ENCODE measurements at regions not wholly inside any gene's neighbourhood (a gene's known extent, or its start where the extent isn't known, plus 50 kb on each side); places are given as distances from the start of the nearest gene placed in this dataset.

- no peak for DNase-seq
Measured at GRCh38 chr2:4269885-4270284, 566.5 kb downstream of the DCDC2C start.

DNA sequence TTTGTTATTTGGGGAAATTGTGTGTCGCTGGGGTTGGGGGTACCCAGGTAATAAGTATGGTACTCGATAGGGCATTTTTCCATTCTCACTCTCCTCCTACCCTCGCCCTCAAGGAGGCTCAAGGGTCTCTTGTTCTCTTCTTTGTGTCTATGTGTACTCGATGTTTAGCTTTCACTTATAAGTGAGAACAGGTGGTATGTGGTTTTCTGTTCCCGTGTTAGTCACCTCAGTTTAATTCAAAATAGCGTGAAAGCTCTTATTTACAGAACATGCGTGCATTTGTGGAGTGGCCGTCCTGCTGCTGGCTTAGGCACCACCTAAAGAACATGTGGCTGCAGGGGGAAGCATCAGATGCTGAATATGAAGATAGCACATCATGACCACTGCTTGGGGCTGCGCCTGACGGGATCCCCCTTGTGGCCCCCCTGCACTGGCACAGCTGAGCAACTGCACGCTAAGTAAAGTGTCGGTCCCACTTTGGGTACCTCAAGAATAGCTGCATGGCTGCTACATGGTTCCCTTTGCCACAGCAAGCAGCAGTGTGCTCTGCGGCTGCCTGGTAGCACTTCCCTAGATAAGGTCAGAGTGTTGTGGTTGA, 569.0 kb downstream of the DCDC2C start:
- DNase-seq, result no peak

GRCh38 chr2:4278392-4278791, 575.0 kb downstream of the DCDC2C start:
- DNase-seq, result no peak

- DNase-seq, result no peak
Measured at GRCh38 chr2:4279431-4279830, 576.1 kb downstream of the DCDC2C start.

GRCh38 chr2:4291430-4291829, 588.1 kb downstream of the DCDC2C start:
- DNase-seq, result no peak

DNA sequence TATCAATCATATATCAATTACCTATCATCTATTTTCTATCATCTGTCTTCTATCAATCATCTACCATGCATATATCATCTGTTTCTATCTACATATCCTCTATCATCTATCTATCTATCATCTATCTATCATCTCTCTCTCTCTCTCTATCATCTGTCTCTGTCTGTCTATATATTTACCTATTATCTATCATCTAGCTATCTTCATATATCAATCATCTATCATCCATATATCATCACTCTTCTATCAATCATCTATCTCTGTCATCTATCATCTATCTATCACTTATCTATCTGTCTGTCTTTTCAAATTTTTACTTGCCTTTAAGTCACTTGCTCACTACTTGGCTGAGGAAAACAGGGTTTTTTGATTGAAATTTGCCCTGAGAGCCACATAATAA, 592.3 kb downstream of the DCDC2C start:
- no peak for DNase-seq

- no peak for DNase-seq
Measured at GRCh38 chr2:4300616-4301015, 597.2 kb downstream of the DCDC2C start.

DNA sequence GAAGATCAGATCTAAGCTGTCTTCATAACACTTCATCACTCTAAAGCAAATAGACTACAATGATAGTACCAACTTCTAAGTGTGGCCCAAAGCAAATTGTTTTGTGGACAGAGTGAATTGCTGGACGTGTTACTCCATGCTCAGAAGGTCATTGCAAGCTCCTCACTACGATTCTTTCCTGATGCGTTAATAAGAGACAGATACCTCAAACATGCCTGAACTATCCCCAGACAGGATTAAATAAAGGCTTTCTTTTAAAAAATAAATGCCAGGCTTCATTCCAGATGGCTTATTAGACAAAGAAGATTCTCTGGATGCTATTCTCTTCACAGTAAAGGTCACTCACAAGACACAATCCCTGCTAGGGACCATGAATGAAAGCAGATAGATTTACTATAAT, 621.2 kb downstream of the DCDC2C start:
- no peak for DNase-seq

GRCh38 chr2:4336864-4337263, 633.5 kb downstream of the DCDC2C start:
- DNase-seq, result no peak

DNA sequence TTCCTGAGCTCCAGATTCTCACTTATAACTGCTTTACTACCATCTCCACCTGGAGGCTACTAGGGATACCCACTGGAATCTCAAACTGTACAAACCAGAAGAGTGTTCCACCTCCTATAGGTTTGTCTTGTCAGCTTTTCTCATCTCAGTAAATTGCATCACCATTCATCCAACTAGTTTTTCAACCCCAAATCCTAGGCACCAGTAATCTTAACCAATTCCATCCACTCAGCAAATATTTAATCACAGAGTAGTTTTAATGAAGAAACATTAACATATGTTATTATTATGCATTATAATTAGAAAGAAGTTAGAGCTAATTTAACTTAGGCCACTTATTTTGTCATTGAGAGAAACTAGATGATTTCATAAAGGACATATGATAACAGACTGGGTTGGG, 635.0 kb downstream of the DCDC2C start:
- DNase-seq, result no peak

DNA sequence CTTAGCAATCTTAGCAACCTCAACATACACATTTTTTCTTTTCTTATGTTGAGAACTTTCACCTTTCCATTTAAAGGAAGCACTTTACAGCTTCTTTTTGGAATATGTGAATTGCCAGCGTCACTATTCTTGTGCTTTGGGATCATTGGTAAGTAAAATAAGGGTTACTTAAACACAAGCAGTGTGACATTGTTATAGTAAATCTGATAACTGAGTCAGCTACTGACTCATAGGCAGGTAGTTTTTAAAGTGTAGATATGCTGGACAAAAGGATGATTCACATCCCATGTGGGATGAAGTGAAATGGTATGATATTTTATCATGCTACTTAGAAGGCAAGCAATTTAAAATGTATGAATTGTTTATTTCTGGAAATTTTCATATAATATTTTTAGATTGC, 637.2 kb downstream of the DCDC2C start:
- no peak for DNase-seq

DNA sequence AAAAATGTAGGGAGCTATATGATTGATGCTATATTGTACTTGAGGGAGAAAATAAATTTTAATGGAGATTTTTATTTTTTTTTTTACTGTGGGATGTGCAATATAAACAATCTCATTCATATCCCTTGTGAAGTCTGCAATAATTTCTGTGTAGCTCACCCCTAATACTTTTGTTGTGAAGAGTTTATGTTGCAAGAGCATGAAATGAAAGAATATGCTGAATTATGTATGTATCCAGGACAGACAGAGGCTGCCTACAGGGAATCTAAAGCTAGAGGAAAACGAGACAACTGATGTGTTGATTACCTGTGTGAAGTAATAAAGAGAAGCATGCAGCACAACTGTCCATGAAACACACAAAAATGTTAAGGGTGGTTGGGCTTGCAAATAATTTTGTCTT, 643.3 kb downstream of the DCDC2C start:
- DNase-seq, result no peak

- DNase-seq, result no peak
Measured at GRCh38 chr2:4353668-4354067, 650.3 kb downstream of the DCDC2C start.

- DNase-seq, result no peak
Measured at GRCh38 chr2:4354164-4354563, 650.8 kb downstream of the DCDC2C start.

DNA sequence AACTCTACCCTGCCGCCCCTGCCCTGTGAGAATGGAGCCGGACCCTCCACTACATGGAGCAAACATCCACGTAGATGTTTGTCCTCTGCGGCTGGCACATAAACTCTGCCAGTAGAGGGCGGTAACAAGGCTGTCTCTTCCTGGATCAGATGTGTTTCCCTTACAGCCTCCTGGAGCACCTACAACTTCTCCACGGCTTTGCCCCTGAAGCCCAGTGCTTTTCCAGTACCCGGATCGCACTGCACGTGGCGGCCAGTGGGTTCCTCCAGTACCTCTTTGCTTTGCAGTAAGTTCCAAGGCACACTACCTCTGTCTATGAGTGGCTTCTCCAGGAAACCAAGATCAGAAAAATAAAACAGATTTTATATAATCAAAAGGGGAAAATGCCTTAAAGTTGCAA, 651.3 kb downstream of the DCDC2C start:
- no peak for DNase-seq

- no peak for DNase-seq
Measured at GRCh38 chr2:4356109-4356508, 652.7 kb downstream of the DCDC2C start.

GRCh38 chr2:4356541-4356940, 653.2 kb downstream of the DCDC2C start:
- no peak for DNase-seq

DNA sequence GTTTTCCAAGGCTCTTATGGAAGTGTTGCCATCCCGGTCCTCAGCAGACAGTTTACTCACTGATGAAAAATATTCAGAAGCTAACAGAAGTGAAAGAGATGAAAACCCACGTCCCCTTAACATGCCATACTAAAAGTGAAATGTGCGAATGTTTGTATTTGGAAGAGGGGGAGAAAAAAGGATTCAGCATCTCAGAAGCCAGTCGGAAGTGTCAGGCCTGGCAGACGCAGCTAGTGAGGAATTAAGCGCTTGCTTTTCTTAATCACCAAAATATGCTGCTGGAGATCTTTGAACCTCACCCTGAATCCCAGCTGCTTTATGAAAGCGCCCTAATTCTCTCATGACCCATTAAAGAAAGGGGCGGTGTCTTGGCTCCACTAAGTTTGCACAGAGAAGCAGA, 653.7 kb downstream of the DCDC2C start:
- no peak for DNase-seq

GRCh38 chr2:4358837-4359236, 655.5 kb downstream of the DCDC2C start:
- no peak for DNase-seq

GRCh38 chr2:4368907-4369306, 665.5 kb downstream of the DCDC2C start:
- no peak for DNase-seq

GRCh38 chr2:4369826-4370419, 666.5 kb downstream of the DCDC2C start:
- DNase-seq, result no peak

DNA sequence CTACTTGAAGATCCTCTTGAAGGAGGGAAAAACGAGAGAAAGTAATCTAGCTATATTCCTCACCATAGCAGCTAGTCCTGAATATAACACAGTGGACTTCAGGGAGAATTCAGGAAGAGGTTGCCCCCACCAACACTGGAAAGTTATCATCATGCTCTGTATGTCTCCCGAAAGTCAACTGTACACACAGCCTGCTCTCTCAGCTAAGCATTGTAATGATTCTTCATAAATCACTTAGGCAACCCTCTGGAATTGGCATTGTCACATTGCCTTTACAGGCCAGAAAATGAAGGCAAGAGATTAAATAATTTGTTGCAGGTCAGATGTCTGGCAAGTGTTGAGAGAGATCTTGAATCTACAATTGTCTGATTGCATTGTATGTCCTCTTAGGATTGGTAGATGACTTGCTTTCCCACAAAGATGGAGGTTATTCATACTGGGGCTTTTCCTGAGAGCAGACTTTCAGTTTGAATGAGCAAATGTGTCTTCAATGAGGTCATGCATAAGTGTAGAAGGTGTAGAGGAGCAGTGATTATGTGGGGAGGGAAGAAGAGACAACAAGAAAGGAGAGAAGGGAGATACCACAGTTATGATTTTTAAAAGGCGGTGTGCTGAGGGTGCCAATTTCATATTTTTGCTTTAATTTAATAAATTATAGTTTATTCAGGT, 667.2 kb downstream of the DCDC2C start:
- no peak for DNase-seq

DNA sequence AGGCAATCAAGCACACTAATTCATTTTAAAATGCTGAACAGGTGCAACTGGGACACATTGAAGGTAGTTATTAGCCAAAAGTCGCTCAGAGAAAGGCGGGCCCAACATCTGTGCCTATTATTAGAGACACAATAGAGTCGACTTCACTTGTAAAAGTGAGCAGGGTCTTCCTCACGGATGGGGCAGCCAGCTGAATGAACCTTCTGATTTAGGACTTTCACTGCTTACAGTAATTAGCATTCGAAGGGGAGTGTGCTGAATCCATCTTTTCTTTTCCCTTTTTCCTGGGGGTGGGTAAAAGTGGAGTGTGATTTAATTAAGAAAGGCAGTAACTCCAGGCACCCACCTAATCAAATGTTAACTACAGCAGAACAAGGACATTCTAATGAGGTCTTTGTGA, 677.7 kb downstream of the DCDC2C start:
- DNase-seq, result no peak

DNA sequence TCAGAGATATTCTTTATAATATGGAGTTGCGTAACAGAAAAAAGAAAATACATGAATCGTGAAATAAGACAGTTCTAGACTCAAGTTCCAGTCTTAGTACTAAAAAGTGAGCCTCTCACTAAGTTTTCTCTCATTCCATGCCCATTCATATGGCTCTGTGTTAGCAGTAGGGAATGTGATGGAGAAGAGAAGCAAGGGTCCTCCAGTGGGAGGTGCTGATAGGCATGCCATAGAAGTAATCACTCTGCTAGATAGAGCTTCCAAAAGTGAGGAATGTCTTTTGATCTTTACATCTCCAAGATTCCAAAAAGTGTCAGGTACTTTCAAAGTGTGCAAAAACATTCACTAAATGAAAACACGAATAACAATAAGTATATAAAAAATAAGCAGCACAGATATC, 678.4 kb downstream of the DCDC2C start:
- DNase-seq, result no peak

DNA sequence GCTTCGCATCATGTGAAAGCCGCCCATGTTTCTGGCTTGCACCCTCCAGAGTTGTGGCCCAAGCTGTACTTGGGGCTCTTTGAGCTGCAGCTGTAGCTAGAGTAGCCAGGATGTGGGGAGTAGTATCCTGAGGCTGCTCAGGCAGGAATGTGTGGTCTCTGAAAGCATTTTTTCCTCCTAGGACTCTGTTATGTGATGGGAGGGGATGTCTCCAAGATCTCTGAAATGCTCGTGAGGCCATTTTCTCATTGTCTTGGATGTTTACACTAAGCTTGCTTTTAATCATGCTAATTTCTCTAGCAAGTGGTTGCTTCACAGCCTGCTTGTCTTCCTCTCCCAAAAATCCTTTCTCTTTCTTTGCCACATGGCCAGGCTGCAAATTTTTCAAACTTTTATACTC, 687.6 kb downstream of the DCDC2C start:
- no peak for DNase-seq
